GM19455 (cell line): ENCODE measurements at regions not wholly inside any gene's neighbourhood (a gene's known extent, or its start where the extent isn't known, plus 50 kb on each side); places are given as distances from the start of the nearest gene placed in this dataset.

Experiments
- ATAC-seq: cut with Tn5 transposase; IDR thresholded peaks from one replicate; pipeline ENCODE4 v1.9.1; 2021; ENCODE audit not compliant: unreplicated experiment

- no peak for ATAC-seq
These were observed 484.7 kb upstream of the NRP1 start for GRCh38 chr10:33819206-33819605.

- ATAC-seq: no peak
These were observed 483.9 kb upstream of the NRP1 start for GRCh38 chr10:33818343-33818742.

- ATAC-seq: no peak
These were observed 483.1 kb upstream of the NRP1 start for GRCh38 chr10:33817605-33818004.

GRCh38 chr10:33815776-33816175, 481.3 kb upstream of the NRP1 start:
- no peak for ATAC-seq

- no peak for ATAC-seq
These were observed 479.4 kb upstream of the NRP1 start for GRCh38 chr10:33813871-33814270.

GRCh38 chr10:33813415-33813814, 478.9 kb upstream of the NRP1 start:
- no peak for ATAC-seq

- no peak for ATAC-seq
These were observed 478.1 kb upstream of the NRP1 start for GRCh38 chr10:33812586-33812985.

GRCh38 chr10:33810986-33811385, 476.5 kb upstream of the NRP1 start:
- ATAC-seq: no peak

GRCh38 chr10:33809732-33810131, 475.3 kb upstream of the NRP1 start:
- ATAC-seq: no peak

- ATAC-seq: no peak
These were observed 474.0 kb upstream of the NRP1 start for GRCh38 chr10:33808475-33808874.

- ATAC-seq: no peak
These were observed 473.3 kb upstream of the NRP1 start for GRCh38 chr10:33807531-33808359.

- no peak for ATAC-seq
These were observed 471.4 kb upstream of the NRP1 start for GRCh38 chr10:33805831-33806230.

- ATAC-seq: no peak
These were observed 470.1 kb upstream of the NRP1 start for GRCh38 chr10:33804584-33804983.

- no peak for ATAC-seq
These were observed 468.8 kb upstream of the NRP1 start for GRCh38 chr10:33803248-33803647.

GRCh38 chr10:33802566-33802965, 468.1 kb upstream of the NRP1 start:
- ATAC-seq: no peak

- ATAC-seq: no peak
These were observed 467.2 kb upstream of the NRP1 start for GRCh38 chr10:33801705-33802104.

GRCh38 chr10:33800986-33801385, 466.5 kb upstream of the NRP1 start:
- ATAC-seq: no peak

- no peak for ATAC-seq
These were observed 466.1 kb upstream of the NRP1 start for GRCh38 chr10:33800545-33800944.

- ATAC-seq: no peak
These were observed 465.5 kb upstream of the NRP1 start for GRCh38 chr10:33799944-33800323.

GRCh38 chr10:33799281-33799943, 464.9 kb upstream of the NRP1 start:
- no peak for ATAC-seq

- no peak for ATAC-seq
These were observed 464.3 kb upstream of the NRP1 start for GRCh38 chr10:33798754-33799153.

- ATAC-seq: no peak
These were observed 462.2 kb upstream of the NRP1 start for GRCh38 chr10:33796680-33797079.

- no peak for ATAC-seq
These were observed 461.1 kb upstream of the NRP1 start for GRCh38 chr10:33795529-33795928.
